Right ventricle myocardium superior (tissue), 1 donor: ENCODE measurements at regions not wholly inside any gene's neighbourhood (a gene's known extent, or its start where the extent isn't known, plus 50 kb on each side); places are given as distances from the start of the nearest gene placed in this dataset.

ENCODE experiments used
- ATAC-seq: fragments of 200-7000 bp; cut with Tn5 transposase; one replicate; pipeline ENCODE4 v1.9.1; 2020; ENCODE audit warnings: mild to moderate bottlenecking; ENCODE audit not compliant: poor library complexity
- DNase-seq: peaks from one replicate; pipeline ENCODE4 v3.0.0-alpha.2; 2020
- intact Hi-C: fragments of 100-400 bp; cut with DNase I; formaldehyde crosslinking; loops from one replicate; pipeline ENCODE4 v1.11.2; 2022
- donor health status: DM: no; HTN: yes; CAD: no; lungs with severe emphysema.

GRCh38 chr5:99949361-99949760, 585.8 kb upstream of the FAM174A start:
- DNase-seq: no peak
- no peak for ATAC-seq
- intact Hi-C loops: no loop called here

GRCh38 chr5:99948850-99949249, 586.3 kb upstream of the FAM174A start:
- intact Hi-C loops: no loop called here
- DNase-seq (no peak), ATAC-seq (no peak)

GRCh38 chr5:99945478-99946442, 589.4 kb upstream of the FAM174A start:
- intact Hi-C loops: no loop called here
- no peak for DNase-seq
- ATAC-seq: no peak

GRCh38 chr5:99940540-99940939, 594.6 kb upstream of the FAM174A start:
- no peak for ATAC-seq
- DNase-seq: no peak
- intact Hi-C loops: no loop called here

- ATAC-seq (no peak), DNase-seq (no peak)
- intact Hi-C loops: no loop called here
These were observed 598.3 kb upstream of the FAM174A start for GRCh38 chr5:99936911-99937310.

- DNase-seq (no peak), ATAC-seq (no peak)
- intact Hi-C loops: no loop called here
These were observed 605.4 kb upstream of the FAM174A start for GRCh38 chr5:99929806-99930135.

GRCh38 chr5:99929067-99929805, 605.9 kb upstream of the FAM174A start:
- no peak for ATAC-seq
- DNase-seq: no peak
- intact Hi-C loops: no loop called here

- DNase-seq (no peak), ATAC-seq (no peak)
- intact Hi-C loops: no loop called here
These were observed 606.7 kb upstream of the FAM174A start for GRCh38 chr5:99928490-99928889.

GRCh38 chr5:99926463-99926862, 608.7 kb upstream of the FAM174A start:
- no peak for ATAC-seq
- DNase-seq: no peak
- intact Hi-C loops: no loop called here

- intact Hi-C loops: no loop called here
- no peak for DNase-seq
- no peak for ATAC-seq
These were observed 612.8 kb upstream of the FAM174A start for GRCh38 chr5:99922386-99922785.

GRCh38 chr5:99911971-99912370, 623.2 kb upstream of the FAM174A start:
- intact Hi-C loops: no loop called here
- no peak for ATAC-seq

GRCh38 chr5:99906776-99907175, 628.4 kb upstream of the FAM174A start:
- intact Hi-C loops: no loop called here
- no peak for ATAC-seq
- no peak for DNase-seq

More at GRCh38 chr5:99911971-99912370, 623.2 kb upstream of the FAM174A start:
- DNase-seq: no peak

- ATAC-seq: no peak
- intact Hi-C loops: no loop called here
These were observed 633.2 kb upstream of the FAM174A start for GRCh38 chr5:99901972-99902371.

GRCh38 chr5:99900302-99900852, 634.8 kb upstream of the FAM174A start:
- no peak for DNase-seq
- no peak for ATAC-seq
- intact Hi-C loops: no loop called here

More at GRCh38 chr5:99901972-99902371, 633.2 kb upstream of the FAM174A start:
- DNase-seq: no peak

GRCh38 chr5:99879791-99880511, 655.2 kb upstream of the FAM174A start:
- DNase-seq: no peak
- no peak for ATAC-seq
- intact Hi-C loops: no loop called here

GRCh38 chr5:99878830-99879229, 656.3 kb upstream of the FAM174A start:
- ATAC-seq: no peak
- DNase-seq: no peak
- intact Hi-C loops: no loop called here

- ATAC-seq: no peak
- intact Hi-C loops: no loop called here
These were observed 668.4 kb upstream of the FAM174A start for GRCh38 chr5:99866740-99867139.

GRCh38 chr5:99865159-99865558, 670.0 kb upstream of the FAM174A start:
- no peak for DNase-seq
- intact Hi-C loops: no loop called here
- ATAC-seq: no peak

More at GRCh38 chr5:99866740-99867139, 668.4 kb upstream of the FAM174A start:
- no peak for DNase-seq

- no peak for DNase-seq
- ATAC-seq: no peak
- intact Hi-C loops: no loop called here
These were observed 699.4 kb upstream of the FAM174A start for GRCh38 chr5:99835791-99836190.
